ENCODE measurements at regions not wholly inside any gene's neighbourhood (a gene's known extent, or its start where the extent isn't known, plus 50 kb on each side); places are given as distances from the start of the nearest gene placed in this dataset.

DNA sequence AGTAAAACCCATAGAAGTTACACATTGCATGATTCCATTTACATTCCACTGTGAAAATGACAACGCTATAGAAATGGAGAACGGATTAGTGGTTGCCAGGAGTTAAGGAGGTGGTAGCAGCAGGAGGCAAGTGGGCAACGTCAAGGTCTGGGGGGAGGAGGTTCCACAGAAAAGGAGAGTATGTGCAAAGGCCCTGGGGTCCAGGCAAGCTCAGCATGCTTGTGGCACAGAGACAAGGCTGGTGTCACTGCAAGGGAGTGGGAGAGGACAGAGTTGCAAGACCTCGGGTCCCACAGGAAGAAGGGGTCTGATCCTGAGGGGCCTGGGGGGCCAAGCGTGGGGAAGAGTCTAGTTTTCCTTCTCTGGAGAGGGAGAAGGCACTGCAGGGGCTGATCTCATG is 240.8 kb downstream of the MN1 start:
- no peak for TF ChIP-seq CTCF (IDR thresholded peaks at IDR 0.05)
- TF ChIP-seq POLR2A (IDR thresholded peaks at IDR 0.05): no peak

All from prostate gland (tissue), 2 donors.